Mesenchymal stem cell (in vitro differentiated cells and primary cell): ENCODE measurements at regions not wholly inside any gene's neighbourhood (a gene's known extent, or its start where the extent isn't known, plus 50 kb on each side); places are given as distances from the start of the nearest gene placed in this dataset.

Experiments used
- DNase-seq: peaks from one replicate; pipeline ENCODE4 v3.0.0-alpha.2; 2013
- H2AFZ ChIP-seq: one replicate; pipeline ENCODE4 v1.6.1; 2013; ENCODE audit warnings: low read depth, mild to moderate bottlenecking, control low read depth, inconsistent platforms, low read length, moderate library complexity
- H2AK5ac ChIP-seq: 2 replicates; pipeline ENCODE4 v1.6.1; 2013; ENCODE audit warnings: low read length, moderate library complexity, mild to moderate bottlenecking, inconsistent platforms; ENCODE audit not compliant: severe bottlenecking
- H2BK120ac ChIP-seq: one replicate; pipeline ENCODE4 v1.6.1; 2013; ENCODE audit warnings: low read depth, mild to moderate bottlenecking, inconsistent platforms, low read length, moderate library complexity
- H2BK12ac ChIP-seq, 2 experiments: one replicate each; pipeline ENCODE4 v1.6.1; 2013; ENCODE audit warnings: inconsistent platforms in 2 of 2, low read length in 2 of 2, mild to moderate bottlenecking in 2 of 2, moderate library complexity in 2 of 2, control low read depth in 1 of 2
- H2BK15ac ChIP-seq: one replicate; pipeline ENCODE4 v1.6.1; 2013; ENCODE audit warnings: mild to moderate bottlenecking, low read depth, inconsistent platforms; ENCODE audit not compliant: poor library complexity, severe bottlenecking
- H2BK5ac ChIP-seq: 2 replicates; pipeline ENCODE4 v1.6.1; 2013; ENCODE audit warnings: low read depth, mild to moderate bottlenecking, low read length, control low read depth, inconsistent platforms; ENCODE audit not compliant: poor library complexity, severe bottlenecking
- H3K14ac ChIP-seq, 2 experiments: one replicate each; pipeline ENCODE4 v1.6.1; 2013; ENCODE audit warnings: inconsistent platforms in 2 of 2, low read length in 2 of 2, control low read depth in 1 of 2, mild to moderate bottlenecking in 1 of 2, moderate library complexity in 1 of 2
- H3K18ac ChIP-seq, 2 experiments: one replicate each; pipeline ENCODE4 v1.6.1; 2013; ENCODE audit warnings: inconsistent platforms in 2 of 2, low read length in 2 of 2, control low read depth in 1 of 2, low read depth in 1 of 2, mild to moderate bottlenecking in 1 of 2
- H3K23ac ChIP-seq, 2 experiments: one replicate each; pipeline ENCODE4 v1.6.1; 2013; ENCODE audit warnings: inconsistent platforms in 2 of 2, low read length in 2 of 2, mild to moderate bottlenecking in 2 of 2, moderate library complexity in 2 of 2, control low read depth in 1 of 2
- H3K27ac ChIP-seq: 2 replicates; pipeline ENCODE4 v1.5.1; 2013; ENCODE audit warnings: mild to moderate bottlenecking, moderate library complexity, low read length, control low read depth, inconsistent platforms; ENCODE audit not compliant: poor library complexity, severe bottlenecking
- H3K27me3 ChIP-seq, 2 experiments: 2 replicates each; pipeline versions ENCODE4 v1.6.1 to v1.7.0; 2013; ENCODE audit warnings: low read length in 2 of 2, mild to moderate bottlenecking in 2 of 2, moderate library complexity in 2 of 2, control low read depth in 1 of 2, inconsistent platforms in 1 of 2; ENCODE audit not compliant: control insufficient read depth in 1 of 2, insufficient read depth in 1 of 2
- H3K36me3 ChIP-seq, 2 experiments: 2 replicates each; pipeline versions ENCODE4 v1.6.1 to v1.7.0; 2013; ENCODE audit warnings: low read length in 2 of 2, control low read depth in 1 of 2, inconsistent platforms in 1 of 2, low read depth in 1 of 2, mild to moderate bottlenecking in 1 of 2; ENCODE audit not compliant: insufficient read depth in 2 of 2, control insufficient read depth in 1 of 2
- H3K4ac ChIP-seq, 2 experiments: one replicate each; pipeline ENCODE4 v1.6.1; 2013; ENCODE audit warnings: inconsistent platforms in 2 of 2, low read length in 2 of 2, mild to moderate bottlenecking in 2 of 2, moderate library complexity in 2 of 2, control low read depth in 1 of 2, low read depth in 1 of 2
- H3K4me1 ChIP-seq: 2 replicates; pipeline ENCODE4 v1.6.1; 2013; ENCODE audit warnings: low read depth, low read length, control low read depth; ENCODE audit not compliant: control insufficient read depth, insufficient read depth
- H3K4me2 ChIP-seq: 2 replicates; pipeline ENCODE4 v1.6.1; 2013; ENCODE audit warnings: low read length, mild to moderate bottlenecking, inconsistent platforms; ENCODE audit not compliant: poor library complexity, severe bottlenecking
- H3K4me3 ChIP-seq, 2 experiments: 2 replicates each; pipeline versions ENCODE4 v1.5.1 to v1.7.0; 2013; ENCODE audit warnings: low read length in 2 of 2, mild to moderate bottlenecking in 2 of 2, control low read depth in 1 of 2, low read depth in 1 of 2; ENCODE audit not compliant: insufficient read depth in 1 of 2
- H3K79me1 ChIP-seq: replicated peaks from 2 replicates; pipeline ENCODE4 v1.6.1; 2013; ENCODE audit warnings: mild to moderate bottlenecking, control low read depth, low read length, inconsistent platforms; ENCODE audit not compliant: poor library complexity, severe bottlenecking
- H3K9ac ChIP-seq: 2 replicates; pipeline ENCODE4 v1.7.0; 2013; ENCODE audit warnings: mild to moderate bottlenecking, low read length, moderate library complexity
- H3K9me3 ChIP-seq: 2 replicates; pipeline ENCODE4 v1.7.0; 2013; ENCODE audit warnings: mild to moderate bottlenecking, low read length; ENCODE audit not compliant: control insufficient read depth
- H4K8ac ChIP-seq: one replicate; pipeline ENCODE4 v1.6.1; 2013; ENCODE audit warnings: inconsistent platforms, mild to moderate bottlenecking, low read length, moderate library complexity
- H4K91ac ChIP-seq: one replicate; pipeline ENCODE4 v1.6.1; 2013; ENCODE audit warnings: mild to moderate bottlenecking, low read length, inconsistent platforms
- WGBS: methylation state at CpG from one replicate; pipeline ENCODE4 v1.1.7; 2013; ENCODE audit warnings: mixed read lengths; 5-methylcytosine and 5-hydroxymethylcytosine counted together

DNA sequence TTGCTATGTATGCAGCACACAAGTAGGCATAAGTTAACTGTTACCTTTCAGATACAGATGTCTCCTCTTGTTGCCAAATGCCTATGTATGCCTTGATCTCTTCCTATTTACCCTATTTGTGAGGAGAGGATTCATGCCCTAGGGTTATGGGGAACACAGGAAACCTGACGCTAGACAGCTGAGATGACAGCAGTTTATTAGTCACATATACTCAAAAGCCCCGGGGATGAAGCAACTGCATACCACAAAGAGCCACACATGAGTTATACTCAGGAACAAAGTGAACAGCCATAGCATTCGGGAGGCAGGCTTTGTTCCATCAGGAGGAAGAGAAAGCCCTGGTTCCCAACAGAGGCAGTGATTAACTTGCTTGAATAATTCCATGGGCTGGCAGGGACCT, 1011.7 kb upstream of the PCDH7 start:
- Histone ChIP-seq H3K18ac (no peak overlapping the region), H3K9ac (no peak overlapping the region), H2BK12ac (no peak overlapping the region), H2BK120ac (no peak overlapping the region), H2AK5ac (no peak overlapping the region), H2AFZ (no peak overlapping the region), H2BK15ac (no peak overlapping the region), H3K23ac (no peak overlapping the region), H4K8ac (no peak overlapping the region), H2BK5ac (no peak overlapping the region), H3K4me1 (no peaks in the 10 kb centered on the region), H3K14ac (no peak overlapping the region), H3K79me1 (no peaks in the 10 kb centered on the region), H3K4me2 (no peak overlapping the region), H3K4me3 (no peak overlapping the region), H4K91ac (no peak overlapping the region), H3K27me3 (no peaks in the 10 kb centered on the region), H3K4ac (no peak overlapping the region), H3K27ac (no peak overlapping the region), H3K36me3 (no peaks in the 10 kb centered on the region), H3K9me3 (peaks cover 15% of the 10 kb centered on the region)
- WGBS = 42% methylated on average over 3 of the region's 3 CpGs
- DNase-seq = peak; percentile 78

GRCh38 chr4:29710519-29710918, 1009.6 kb upstream of the PCDH7 start:
- H3K9me3 ChIP-seq = peaks cover 11% of the 10 kb centered on the region
- no peak overlapping the region for H3K23ac ChIP-seq
- no peaks in the 10 kb centered on the region for H3K4me1 ChIP-seq
- no peak overlapping the region for H2BK15ac ChIP-seq
- H3K36me3 ChIP-seq = no peaks in the 10 kb centered on the region
- no peak overlapping the region for H3K4me2 ChIP-seq
- peak overlapping the region in 1 of 2 experiments; percentile 24 for H2BK12ac ChIP-seq
- H2BK5ac ChIP-seq = no peak overlapping the region
- H3K18ac ChIP-seq = peak overlapping the region in 1 of 2 experiments; percentile 60
- H2BK120ac ChIP-seq = no peak overlapping the region
- H2AFZ ChIP-seq = no peak overlapping the region
- no peak overlapping the region for H3K27ac ChIP-seq
- no peak overlapping the region for H3K9ac ChIP-seq
- no peak overlapping the region for H2AK5ac ChIP-seq
- no peak overlapping the region for H3K4ac ChIP-seq
- 100% methylated on average over 1 of the region's 1 CpG for WGBS
- no peaks in the 10 kb centered on the region for H3K79me1 ChIP-seq
- no peak overlapping the region for H4K91ac ChIP-seq
- no peak for DNase-seq
- H4K8ac ChIP-seq = no peak overlapping the region
- H3K14ac ChIP-seq = no peak overlapping the region
- no peaks in the 10 kb centered on the region for H3K27me3 ChIP-seq
- no peak overlapping the region for H3K4me3 ChIP-seq

GRCh38 chr4:29711226-29711625, 1008.9 kb upstream of the PCDH7 start:
- Histone ChIP-seq H3K27me3 (no peaks in the 10 kb centered on the region), H3K4ac (no peak overlapping the region), H3K79me1 (no peaks in the 10 kb centered on the region), H3K9ac (no peak overlapping the region), H3K4me1 (no peaks in the 10 kb centered on the region), H4K91ac (no peak overlapping the region), H2BK120ac (no peak overlapping the region), H2BK5ac (no peak overlapping the region), H3K9me3 (peaks cover 6% of the 10 kb centered on the region), H3K23ac (no peak overlapping the region), H3K27ac (no peak overlapping the region), H3K4me3 (no peak overlapping the region), H3K36me3 (no peaks in the 10 kb centered on the region), H4K8ac (no peak overlapping the region), H2BK12ac (no peak overlapping the region), H2BK15ac (no peak overlapping the region), H3K14ac (no peak overlapping the region), H3K4me2 (no peak overlapping the region), H3K18ac (no peak overlapping the region), H2AFZ (no peak overlapping the region), H2AK5ac (no peak overlapping the region)
- WGBS = no CpG with 5 or more reads among the region's 2 CpGs
- no peak for DNase-seq

DNA sequence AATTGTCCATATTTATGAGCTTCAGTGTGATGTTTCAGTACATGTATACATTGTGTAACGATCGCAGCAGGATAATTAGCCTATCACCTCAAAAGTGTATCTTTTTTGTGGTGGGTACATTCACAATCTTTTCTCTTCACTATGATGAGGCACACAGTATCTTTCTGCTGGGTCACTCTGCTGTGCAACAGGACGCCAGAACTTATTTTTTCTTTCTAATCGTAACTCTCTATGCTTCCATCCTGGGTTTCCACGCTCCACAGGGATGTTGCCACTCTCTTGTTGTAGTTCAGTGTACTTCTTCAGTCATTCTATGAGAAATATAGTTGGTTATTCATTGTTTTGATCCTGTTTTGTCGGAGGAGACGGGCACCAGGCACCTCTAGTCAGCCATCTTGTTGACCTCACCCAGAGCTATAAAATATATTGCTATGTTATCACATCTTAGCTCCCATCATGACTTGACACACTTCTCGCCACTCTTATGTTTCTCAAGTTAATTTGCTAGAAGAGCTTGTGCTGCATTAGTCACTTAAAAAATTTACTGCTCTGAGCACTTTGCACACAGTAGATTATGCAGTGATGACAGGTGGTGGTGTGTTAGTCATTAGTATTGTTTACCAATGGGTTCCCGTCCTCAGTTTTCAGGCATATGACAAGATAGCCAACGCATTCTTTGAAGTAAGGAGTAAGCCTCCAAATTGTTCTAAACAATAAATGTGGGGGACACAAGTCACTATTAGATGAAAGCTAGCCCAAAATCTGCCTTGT, 1002.7 kb upstream of the PCDH7 start:
- Histone ChIP-seq H2AFZ (no peak overlapping the region), H2BK120ac (no peak overlapping the region), H2BK15ac (no peak overlapping the region), H2BK12ac (no peak overlapping the region), H3K36me3 (no peaks in the 10 kb centered on the region), H3K4ac (no peak overlapping the region), H3K4me2 (no peak overlapping the region), H3K9me3 (no peaks in the 10 kb centered on the region), H4K8ac (no peak overlapping the region), H3K4me1 (no peaks in the 10 kb centered on the region), H3K23ac (no peak overlapping the region), H3K14ac (no peak overlapping the region), H4K91ac (no peak overlapping the region), H2BK5ac (no peak overlapping the region), H3K9ac (no peak overlapping the region), H3K79me1 (no peaks in the 10 kb centered on the region), H3K27me3 (no peaks in the 10 kb centered on the region), H3K18ac (no peak overlapping the region), H2AK5ac (no peak overlapping the region), H3K27ac (no peak overlapping the region), H3K4me3 (no peak overlapping the region)
- DNase-seq = peak; percentile 45
- 66% methylated on average over 8 of the region's 10 CpGs for WGBS
